ENCODE measurements at regions not wholly inside any gene's neighbourhood (a gene's known extent, or its start where the extent isn't known, plus 50 kb on each side); places are given as distances from the start of the nearest gene placed in this dataset.
"Not testable (repeated sequence)": the region's sequence is repeated elsewhere in the genome, so short reads cannot be mapped to it uniquely, and the experiment has no call there.

- DNase-seq, result no peak
Observed at GRCh38 chr4:130027973-130028372, 932.0 kb downstream of the C4orf33 start.

- no peak for DNase-seq
Observed at GRCh38 chr4:130028552-130028951, 932.6 kb downstream of the C4orf33 start.

GRCh38 chr4:130029442-130029841 is 933.5 kb downstream of the C4orf33 start:
- no peak for DNase-seq

GRCh38 chr4:130031858-130032257 is 935.9 kb downstream of the C4orf33 start:
- no peak for DNase-seq

GRCh38 chr4:130033657-130034056 is 937.7 kb downstream of the C4orf33 start:
- DNase-seq, result not testable (repeated sequence)

GRCh38 chr4:130034876-130035275 is 938.9 kb downstream of the C4orf33 start:
- no peak for DNase-seq

GRCh38 chr4:130035391-130035790 is 939.4 kb downstream of the C4orf33 start:
- no peak for DNase-seq

- DNase-seq, result not testable (repeated sequence)
Observed at GRCh38 chr4:130037866-130038265, 941.9 kb downstream of the C4orf33 start.

- DNase-seq, result not testable (repeated sequence)
Observed at GRCh38 chr4:130038540-130038939, 942.6 kb downstream of the C4orf33 start.

GRCh38 chr4:130043732-130044160 is 947.8 kb downstream of the C4orf33 start:
- DNase-seq, result no peak

- DNase-seq, result no peak
Observed at GRCh38 chr4:130044788-130045531, 949.0 kb downstream of the C4orf33 start.

GRCh38 chr4:130053723-130054122 is 957.8 kb downstream of the C4orf33 start:
- DNase-seq, result no peak

GRCh38 chr4:130054908-130055307 is 959.0 kb downstream of the C4orf33 start:
- no peak for DNase-seq

GRCh38 chr4:130056286-130056685 is 960.3 kb downstream of the C4orf33 start:
- DNase-seq, result no peak

- no peak for DNase-seq
Observed at GRCh38 chr4:130064471-130064870, 968.5 kb downstream of the C4orf33 start.

GRCh38 chr4:130067419-130067818 is 971.5 kb downstream of the C4orf33 start:
- DNase-seq, result no peak

GRCh38 chr4:130068072-130068471 is 972.1 kb downstream of the C4orf33 start:
- DNase-seq, result no peak

- DNase-seq, result no peak
Observed at GRCh38 chr4:130071746-130072145, 975.8 kb downstream of the C4orf33 start.

GRCh38 chr4:130073145-130073790 is 977.3 kb downstream of the C4orf33 start:
- DNase-seq, result no peak

- DNase-seq, result no peak
Observed at GRCh38 chr4:130074096-130074495, 978.1 kb downstream of the C4orf33 start.

- DNase-seq, result no peak
Observed at GRCh38 chr4:130077275-130077674, 981.3 kb downstream of the C4orf33 start.

- not testable (repeated sequence) for DNase-seq
Observed at GRCh38 chr4:130079027-130079426, 983.1 kb downstream of the C4orf33 start.

- no peak for DNase-seq
Observed at GRCh38 chr4:130080872-130081451, 985.0 kb downstream of the C4orf33 start.

GRCh38 chr4:130090427-130090826 is 994.5 kb downstream of the C4orf33 start:
- no peak for DNase-seq

Data from stimulated activated naive CD4-positive, alpha-beta T cell treated with Interleukin-2 at 50 U/mL for 16 hours (primary cell).